Activated CD4-positive, alpha-beta memory T cell treated with anti-CD3 and anti-CD28 coated beads for 36 hours (primary cell): ENCODE measurements at regions not wholly inside any gene's neighbourhood (a gene's known extent, or its start where the extent isn't known, plus 50 kb on each side); places are given as distances from the start of the nearest gene placed in this dataset.

Experiments used
- CTCF ChIA-PET: fragments of 350-600 bp; sonication (Branson Sonifier 250); formaldehyde crosslinking; loops from one replicate; lab custom pipeline; 2021; ENCODE audit warnings: antibody characterized with exemption, inconsistent platforms; lab: Charles Lee
- POLR2A ChIA-PET: fragments of 350-600 bp; sonication (Branson Sonifier 250); formaldehyde crosslinking; loops from one replicate; lab custom pipeline; 2021; ENCODE audit warnings: antibody characterized with exemption; lab: Charles Lee
- DNase-seq: peaks from one replicate; pipeline ENCODE4 v3.0.0-alpha.2; 2020
- H3K27ac Mint-ChIP-seq: one replicate; pipeline ENCODE4 v1.8.0; 2021; ENCODE audit warnings: mixed read lengths
- H3K27me3 Mint-ChIP-seq: one replicate; pipeline ENCODE4 v1.8.0; 2021; ENCODE audit warnings: mixed read lengths
- H3K36me3 Mint-ChIP-seq: one replicate; pipeline ENCODE4 v1.8.0; 2021; ENCODE audit warnings: mixed read lengths
- H3K4me1 Mint-ChIP-seq: one replicate; pipeline ENCODE4 v1.8.0; 2021; ENCODE audit warnings: low read depth, mixed read lengths
- H3K4me3 Mint-ChIP-seq: one replicate; pipeline ENCODE4 v1.8.0; 2021; ENCODE audit warnings: mild to moderate bottlenecking, mixed read lengths
- H3K9me3 Mint-ChIP-seq: one replicate; pipeline ENCODE4 v1.8.0; 2021; ENCODE audit warnings: mixed read lengths
- intact Hi-C: fragments of 100-400 bp; cut with micrococcal nuclease; formaldehyde crosslinking; loops from one replicate; pipeline ENCODE4 v1.15.1; 2023

GRCh38 chr9:82570226-82570625 is 492.7 kb downstream of the RASEF start:
- intact Hi-C loops, result no loop called here
- Mint-ChIP-seq H3K36me3 (no peaks in the 10 kb centered on the region), H3K4me1 (no peaks in the 10 kb centered on the region), H3K27me3 (no peaks in the 10 kb centered on the region), H3K9me3 (peaks cover 19% of the 10 kb centered on the region), H3K27ac (no peak overlapping the region), H3K4me3 (no peak overlapping the region)
- no peak for DNase-seq
- POLR2A ChIA-PET, result no interaction called here
- CTCF ChIA-PET, result no interaction called here

GRCh38 chr9:82571540-82571939 is 491.4 kb downstream of the RASEF start:
- ChIA-PET POLR2A (no interaction called here), CTCF (no interaction called here)
- H3K36me3 Mint-ChIP-seq, result no peaks in the 10 kb centered on the region
- H3K9me3 Mint-ChIP-seq, result peaks cover 21% of the 10 kb centered on the region
- no peaks in the 10 kb centered on the region for H3K4me1 Mint-ChIP-seq
- no peak overlapping the region for H3K27ac Mint-ChIP-seq
- no peaks in the 10 kb centered on the region for H3K27me3 Mint-ChIP-seq
- intact Hi-C loops, result no loop called here
- no peak overlapping the region for H3K4me3 Mint-ChIP-seq
- no peak for DNase-seq

- Mint-ChIP-seq H3K4me3 (no peak overlapping the region), H3K36me3 (no peaks in the 10 kb centered on the region), H3K4me1 (no peaks in the 10 kb centered on the region), H3K27ac (no peak overlapping the region), H3K27me3 (no peaks in the 10 kb centered on the region), H3K9me3 (peaks cover 21% of the 10 kb centered on the region)
- intact Hi-C loops, result no loop called here
- DNase-seq, result no peak
- ChIA-PET POLR2A (no interaction called here), CTCF (interaction anchor here (0.6 kb wide), 1 partner anchor 372 kb away, joined by 4 read pairs; no protein-coding TSS in a partner anchor)
These were observed 490.8 kb downstream of the RASEF start for GRCh38 chr9:82572146-82572545.

- Mint-ChIP-seq H3K27ac (no peak overlapping the region), H3K36me3 (no peaks in the 10 kb centered on the region), H3K4me3 (no peak overlapping the region), H3K27me3 (no peaks in the 10 kb centered on the region), H3K4me1 (no peaks in the 10 kb centered on the region), H3K9me3 (peaks cover 25% of the 10 kb centered on the region)
- ChIA-PET POLR2A (no interaction called here), CTCF (no interaction called here)
- intact Hi-C loops, result no loop called here
- no peak for DNase-seq
These were observed 488.0 kb downstream of the RASEF start for GRCh38 chr9:82574911-82575310.

GRCh38 chr9:82580921-82581320 is 482.0 kb downstream of the RASEF start:
- no peaks in the 10 kb centered on the region for H3K27me3 Mint-ChIP-seq
- intact Hi-C loops, result no loop called here
- CTCF ChIA-PET, result no interaction called here
- POLR2A ChIA-PET, result no interaction called here
- H3K36me3 Mint-ChIP-seq, result no peaks in the 10 kb centered on the region
- no peak overlapping the region for H3K4me3 Mint-ChIP-seq
- H3K9me3 Mint-ChIP-seq, result peaks cover 4% of the 10 kb centered on the region
- H3K27ac Mint-ChIP-seq, result no peak overlapping the region
- no peak for DNase-seq
- H3K4me1 Mint-ChIP-seq, result no peaks in the 10 kb centered on the region

- Mint-ChIP-seq H3K36me3 (no peaks in the 10 kb centered on the region), H3K4me1 (no peaks in the 10 kb centered on the region), H3K4me3 (no peak overlapping the region), H3K27ac (no peak overlapping the region), H3K9me3 (peaks cover 4% of the 10 kb centered on the region), H3K27me3 (no peaks in the 10 kb centered on the region)
- CTCF ChIA-PET, result no interaction called here
- POLR2A ChIA-PET, result no interaction called here
- no peak for DNase-seq
- intact Hi-C loops, result no loop called here
These were observed 481.4 kb downstream of the RASEF start for GRCh38 chr9:82581516-82581915.

GRCh38 chr9:82581935-82582334 is 481.0 kb downstream of the RASEF start:
- CTCF ChIA-PET, result no interaction called here
- H3K36me3 Mint-ChIP-seq, result no peaks in the 10 kb centered on the region
- H3K27ac Mint-ChIP-seq, result no peak overlapping the region
- peaks cover 4% of the 10 kb centered on the region for H3K9me3 Mint-ChIP-seq
- H3K4me1 Mint-ChIP-seq, result no peaks in the 10 kb centered on the region
- H3K4me3 Mint-ChIP-seq, result no peak overlapping the region
- POLR2A ChIA-PET, result no interaction called here
- intact Hi-C loops, result no loop called here
- no peaks in the 10 kb centered on the region for H3K27me3 Mint-ChIP-seq
- DNase-seq, result no peak

GRCh38 chr9:82582693-82583092 is 480.2 kb downstream of the RASEF start:
- CTCF ChIA-PET, result no interaction called here
- POLR2A ChIA-PET, result no interaction called here
- Mint-ChIP-seq H3K9me3 (peaks cover 4% of the 10 kb centered on the region), H3K27ac (no peak overlapping the region), H3K4me3 (no peak overlapping the region), H3K4me1 (no peaks in the 10 kb centered on the region), H3K36me3 (no peaks in the 10 kb centered on the region), H3K27me3 (no peaks in the 10 kb centered on the region)
- intact Hi-C loops, result no loop called here
- DNase-seq, result no peak

GRCh38 chr9:82583524-82583923 is 479.4 kb downstream of the RASEF start:
- Mint-ChIP-seq H3K27me3 (no peaks in the 10 kb centered on the region), H3K27ac (no peak overlapping the region), H3K4me1 (no peaks in the 10 kb centered on the region), H3K4me3 (no peak overlapping the region), H3K36me3 (no peaks in the 10 kb centered on the region), H3K9me3 (peaks cover 4% of the 10 kb centered on the region)
- ChIA-PET CTCF (no interaction called here), POLR2A (no interaction called here)
- intact Hi-C loops, result no loop called here
- DNase-seq, result no peak

GRCh38 chr9:82584349-82584863 is 478.5 kb downstream of the RASEF start:
- Mint-ChIP-seq H3K4me1 (no peaks in the 10 kb centered on the region), H3K27me3 (no peaks in the 10 kb centered on the region), H3K4me3 (no peak overlapping the region), H3K36me3 (no peaks in the 10 kb centered on the region), H3K9me3 (peaks cover 2% of the 10 kb centered on the region), H3K27ac (no peak overlapping the region)
- POLR2A ChIA-PET, result no interaction called here
- CTCF ChIA-PET, result interaction anchor here (1.3 kb wide), 1 partner anchor 53 kb away, joined by 3 read pairs; no protein-coding TSS in a partner anchor
- intact Hi-C loops, result no loop called here
- DNase-seq, result no peak

GRCh38 chr9:82586918-82587356 is 476.0 kb downstream of the RASEF start:
- no peak overlapping the region for H3K4me3 Mint-ChIP-seq
- no peaks in the 10 kb centered on the region for H3K4me1 Mint-ChIP-seq
- intact Hi-C loops, result no loop called here

GRCh38 chr9:82588301-82589180 is 474.4 kb downstream of the RASEF start:
- POLR2A ChIA-PET, result no interaction called here
- Mint-ChIP-seq H3K36me3 (no peaks in the 10 kb centered on the region), H3K4me3 (no peak overlapping the region), H3K27ac (no peak overlapping the region), H3K9me3 (peaks cover 2% of the 10 kb centered on the region), H3K4me1 (no peaks in the 10 kb centered on the region), H3K27me3 (no peaks in the 10 kb centered on the region)
- CTCF ChIA-PET, result no interaction called here
- no peak for DNase-seq
- intact Hi-C loops, result no loop called here

More at GRCh38 chr9:82586918-82587356, 476.0 kb downstream of the RASEF start:
- no peak for DNase-seq
- Mint-ChIP-seq H3K36me3 (no peaks in the 10 kb centered on the region), H3K9me3 (peaks cover 2% of the 10 kb centered on the region), H3K27me3 (no peaks in the 10 kb centered on the region), H3K27ac (no peak overlapping the region)
- POLR2A ChIA-PET, result no interaction called here
- CTCF ChIA-PET, result no interaction called here

GRCh38 chr9:82590845-82591244 is 472.1 kb downstream of the RASEF start:
- intact Hi-C loops, result no loop called here
- no peak for DNase-seq
- Mint-ChIP-seq H3K27ac (no peak overlapping the region), H3K36me3 (no peaks in the 10 kb centered on the region), H3K9me3 (peaks cover 2% of the 10 kb centered on the region), H3K4me1 (no peaks in the 10 kb centered on the region), H3K27me3 (no peaks in the 10 kb centered on the region), H3K4me3 (no peak overlapping the region)
- CTCF ChIA-PET, result no interaction called here
- POLR2A ChIA-PET, result no interaction called here
